ENCODE measurements at regions not wholly inside any gene's neighbourhood (a gene's known extent, or its start where the extent isn't known, plus 50 kb on each side); places are given as distances from the start of the nearest gene placed in this dataset.

- Mint-ChIP-seq H3K36me3 (ENCODE audit: low read depth) (no peaks in the 10 kb centered on the region), H3K4me3 (no peak overlapping the region), H3K9me3 (no peaks in the 10 kb centered on the region), H3K27me3 (peaks cover 3% of the 10 kb centered on the region), H3K4me1 (ENCODE audit: low read depth) (no peaks in the 10 kb centered on the region), H3K27ac (no peak overlapping the region)
- DNase-seq = no peak
These were observed 204.4 kb downstream of the CXCL12 start for GRCh38 chr10:44180321-44181168.

- DNase-seq = no peak
- Mint-ChIP-seq H3K4me3 (no peak overlapping the region), H3K36me3 (ENCODE audit: low read depth) (no peaks in the 10 kb centered on the region)
These were observed 206.0 kb downstream of the CXCL12 start for GRCh38 chr10:44178856-44179255.

GRCh38 chr10:44178281-44178680 lies 206.6 kb downstream of the CXCL12 start:
- no peak for DNase-seq
- no peak overlapping the region for H3K4me3 Mint-ChIP-seq

More at GRCh38 chr10:44178856-44179255, 206.0 kb downstream of the CXCL12 start:
- Mint-ChIP-seq H3K27me3 (peaks cover 3% of the 10 kb centered on the region), H3K4me1 (ENCODE audit: low read depth) (no peaks in the 10 kb centered on the region), H3K9me3 (no peaks in the 10 kb centered on the region), H3K27ac (no peak overlapping the region)

GRCh38 chr10:44177610-44178009 lies 207.3 kb downstream of the CXCL12 start:
- Mint-ChIP-seq H3K9me3 (no peaks in the 10 kb centered on the region), H3K4me3 (no peak overlapping the region), H3K36me3 (ENCODE audit: low read depth) (no peaks in the 10 kb centered on the region), H3K27ac (no peak overlapping the region), H3K4me1 (ENCODE audit: low read depth) (no peaks in the 10 kb centered on the region), H3K27me3 (peaks cover 3% of the 10 kb centered on the region)
- no peak for DNase-seq

More at GRCh38 chr10:44178281-44178680, 206.6 kb downstream of the CXCL12 start:
- Mint-ChIP-seq H3K36me3 (ENCODE audit: low read depth) (no peaks in the 10 kb centered on the region), H3K4me1 (ENCODE audit: low read depth) (no peaks in the 10 kb centered on the region), H3K27ac (no peak overlapping the region), H3K9me3 (no peaks in the 10 kb centered on the region), H3K27me3 (peaks cover 3% of the 10 kb centered on the region)

- Mint-ChIP-seq H3K36me3 (ENCODE audit: low read depth) (no peaks in the 10 kb centered on the region), H3K27me3 (peaks cover under 1% of the 10 kb centered on the region), H3K4me1 (ENCODE audit: low read depth) (no peaks in the 10 kb centered on the region), H3K27ac (no peak overlapping the region), H3K9me3 (no peaks in the 10 kb centered on the region), H3K4me3 (no peak overlapping the region)
- no peak for DNase-seq
These were observed 208.6 kb downstream of the CXCL12 start for GRCh38 chr10:44176311-44176710.

- no peaks in the 10 kb centered on the region for H3K36me3 Mint-ChIP-seq (ENCODE audit: low read depth)
- H3K4me3 Mint-ChIP-seq = no peak overlapping the region
- H3K9me3 Mint-ChIP-seq = no peaks in the 10 kb centered on the region
- H3K27me3 Mint-ChIP-seq = no peaks in the 10 kb centered on the region
- no peak for DNase-seq
- no peaks in the 10 kb centered on the region for H3K4me1 Mint-ChIP-seq (ENCODE audit: low read depth)
- H3K27ac Mint-ChIP-seq = no peak overlapping the region
These were observed 211.3 kb downstream of the CXCL12 start for GRCh38 chr10:44173608-44173894.

- Mint-ChIP-seq H3K9me3 (no peaks in the 10 kb centered on the region), H3K36me3 (ENCODE audit: low read depth) (no peaks in the 10 kb centered on the region), H3K27me3 (no peaks in the 10 kb centered on the region), H3K4me1 (ENCODE audit: low read depth) (no peaks in the 10 kb centered on the region), H3K27ac (no peak overlapping the region), H3K4me3 (no peak overlapping the region)
- no peak for DNase-seq
These were observed 211.9 kb downstream of the CXCL12 start for GRCh38 chr10:44172883-44173607.

GRCh38 chr10:44171765-44172164 lies 213.1 kb downstream of the CXCL12 start:
- Mint-ChIP-seq H3K4me3 (no peak overlapping the region), H3K4me1 (ENCODE audit: low read depth) (no peaks in the 10 kb centered on the region), H3K36me3 (ENCODE audit: low read depth) (no peaks in the 10 kb centered on the region), H3K27me3 (peaks cover 2% of the 10 kb centered on the region), H3K27ac (no peak overlapping the region), H3K9me3 (no peaks in the 10 kb centered on the region)
- DNase-seq = no peak

GRCh38 chr10:44168478-44168877 lies 216.4 kb downstream of the CXCL12 start:
- Mint-ChIP-seq H3K36me3 (ENCODE audit: low read depth) (no peaks in the 10 kb centered on the region), H3K4me1 (ENCODE audit: low read depth) (no peaks in the 10 kb centered on the region), H3K27me3 (peaks cover 10% of the 10 kb centered on the region), H3K9me3 (no peaks in the 10 kb centered on the region), H3K4me3 (no peak overlapping the region), H3K27ac (no peak overlapping the region)
- DNase-seq = no peak

- Mint-ChIP-seq H3K27me3 (peaks cover 10% of the 10 kb centered on the region), H3K27ac (no peak overlapping the region), H3K4me3 (no peak overlapping the region), H3K4me1 (ENCODE audit: low read depth) (no peaks in the 10 kb centered on the region), H3K36me3 (ENCODE audit: low read depth) (no peaks in the 10 kb centered on the region), H3K9me3 (no peaks in the 10 kb centered on the region)
- DNase-seq = no peak
These were observed 217.1 kb downstream of the CXCL12 start for GRCh38 chr10:44167752-44168151.

- H3K4me1 Mint-ChIP-seq (ENCODE audit: low read depth) = no peaks in the 10 kb centered on the region
- DNase-seq = no peak
- H3K27ac Mint-ChIP-seq = no peak overlapping the region
- H3K36me3 Mint-ChIP-seq (ENCODE audit: low read depth) = no peaks in the 10 kb centered on the region
- no peaks in the 10 kb centered on the region for H3K9me3 Mint-ChIP-seq
- H3K4me3 Mint-ChIP-seq = no peak overlapping the region
- H3K27me3 Mint-ChIP-seq = peaks cover 10% of the 10 kb centered on the region
These were observed 218.5 kb downstream of the CXCL12 start for GRCh38 chr10:44166441-44166840.

- DNase-seq = no peak
- H3K36me3 Mint-ChIP-seq (ENCODE audit: low read depth) = no peaks in the 10 kb centered on the region
- no peak overlapping the region for H3K27ac Mint-ChIP-seq
- H3K4me3 Mint-ChIP-seq = no peak overlapping the region
- no peaks in the 10 kb centered on the region for H3K4me1 Mint-ChIP-seq (ENCODE audit: low read depth)
- H3K27me3 Mint-ChIP-seq = peaks cover 10% of the 10 kb centered on the region
- no peaks in the 10 kb centered on the region for H3K9me3 Mint-ChIP-seq
These were observed 220.5 kb downstream of the CXCL12 start for GRCh38 chr10:44164251-44164956.

GRCh38 chr10:44161184-44161583 lies 223.7 kb downstream of the CXCL12 start:
- Mint-ChIP-seq H3K36me3 (ENCODE audit: low read depth) (no peaks in the 10 kb centered on the region), H3K27ac (no peak overlapping the region), H3K4me1 (ENCODE audit: low read depth) (no peaks in the 10 kb centered on the region), H3K4me3 (no peak overlapping the region), H3K27me3 (peaks cover 4% of the 10 kb centered on the region), H3K9me3 (no peaks in the 10 kb centered on the region)
- DNase-seq = no peak

GRCh38 chr10:44157574-44157973 lies 227.3 kb downstream of the CXCL12 start:
- H3K9me3 Mint-ChIP-seq = no peaks in the 10 kb centered on the region
- DNase-seq = no peak
- peaks cover 13% of the 10 kb centered on the region for H3K27me3 Mint-ChIP-seq
- no peak overlapping the region for H3K4me3 Mint-ChIP-seq
- no peaks in the 10 kb centered on the region for H3K36me3 Mint-ChIP-seq (ENCODE audit: low read depth)
- H3K27ac Mint-ChIP-seq = no peak overlapping the region
- no peaks in the 10 kb centered on the region for H3K4me1 Mint-ChIP-seq (ENCODE audit: low read depth)

GRCh38 chr10:44154956-44155355 lies 229.9 kb downstream of the CXCL12 start:
- no peak for DNase-seq
- Mint-ChIP-seq H3K27me3 (peaks cover 21% of the 10 kb centered on the region), H3K4me1 (ENCODE audit: low read depth) (no peaks in the 10 kb centered on the region), H3K36me3 (ENCODE audit: low read depth) (no peaks in the 10 kb centered on the region), H3K27ac (no peak overlapping the region), H3K9me3 (peaks cover 2% of the 10 kb centered on the region), H3K4me3 (no peak overlapping the region)
